ENCODE measurements at regions not wholly inside any gene's neighbourhood (a gene's known extent, or its start where the extent isn't known, plus 50 kb on each side); places are given as distances from the start of the nearest gene placed in this dataset.

GRCh38 chr13:105920370-105920769 is 615.1 kb downstream of the EFNB2 start:
- Histone ChIP-seq H3K4me3 (no peak overlapping the region), H3K36me3 (no peaks in the 10 kb centered on the region), H3K4me1 (no peaks in the 10 kb centered on the region), H3K27me3 (no peaks in the 10 kb centered on the region), H3K27ac (no peak overlapping the region), H3K9me3 (no peaks in the 10 kb centered on the region)
- 64 to 75% methylated on average over 4 of the region's 4 CpGs for WGBS, 2 donors (ENCODE audit: low coverage in 1 of 2)
- no peak for TF ChIP-seq POLR2A (IDR thresholded peaks at IDR 0.05)
- TF ChIP-seq, protein P1, sequence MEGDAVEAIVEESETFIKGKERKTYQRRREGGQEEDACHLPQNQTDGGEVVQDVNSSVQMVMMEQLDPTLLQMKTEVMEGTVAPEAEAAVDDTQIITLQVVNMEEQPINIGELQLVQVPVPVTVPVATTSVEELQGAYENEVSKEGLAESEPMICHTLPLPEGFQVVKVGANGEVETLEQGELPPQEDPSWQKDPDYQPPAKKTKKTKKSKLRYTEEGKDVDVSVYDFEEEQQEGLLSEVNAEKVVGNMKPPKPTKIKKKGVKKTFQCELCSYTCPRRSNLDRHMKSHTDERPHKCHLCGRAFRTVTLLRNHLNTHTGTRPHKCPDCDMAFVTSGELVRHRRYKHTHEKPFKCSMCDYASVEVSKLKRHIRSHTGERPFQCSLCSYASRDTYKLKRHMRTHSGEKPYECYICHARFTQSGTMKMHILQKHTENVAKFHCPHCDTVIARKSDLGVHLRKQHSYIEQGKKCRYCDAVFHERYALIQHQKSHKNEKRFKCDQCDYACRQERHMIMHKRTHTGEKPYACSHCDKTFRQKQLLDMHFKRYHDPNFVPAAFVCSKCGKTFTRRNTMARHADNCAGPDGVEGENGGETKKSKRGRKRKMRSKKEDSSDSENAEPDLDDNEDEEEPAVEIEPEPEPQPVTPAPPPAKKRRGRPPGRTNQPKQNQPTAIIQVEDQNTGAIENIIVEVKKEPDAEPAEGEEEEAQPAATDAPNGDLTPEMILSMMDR (IDR thresholded peaks at IDR 0.05) = no peak
- TF ChIP-seq POLR2AphosphoS5 (IDR thresholded peaks at IDR 0.05) = no peak
- no peak for TF ChIP-seq EP300 (IDR thresholded peaks at IDR 0.05)
- no peak for ATAC-seq

DNA sequence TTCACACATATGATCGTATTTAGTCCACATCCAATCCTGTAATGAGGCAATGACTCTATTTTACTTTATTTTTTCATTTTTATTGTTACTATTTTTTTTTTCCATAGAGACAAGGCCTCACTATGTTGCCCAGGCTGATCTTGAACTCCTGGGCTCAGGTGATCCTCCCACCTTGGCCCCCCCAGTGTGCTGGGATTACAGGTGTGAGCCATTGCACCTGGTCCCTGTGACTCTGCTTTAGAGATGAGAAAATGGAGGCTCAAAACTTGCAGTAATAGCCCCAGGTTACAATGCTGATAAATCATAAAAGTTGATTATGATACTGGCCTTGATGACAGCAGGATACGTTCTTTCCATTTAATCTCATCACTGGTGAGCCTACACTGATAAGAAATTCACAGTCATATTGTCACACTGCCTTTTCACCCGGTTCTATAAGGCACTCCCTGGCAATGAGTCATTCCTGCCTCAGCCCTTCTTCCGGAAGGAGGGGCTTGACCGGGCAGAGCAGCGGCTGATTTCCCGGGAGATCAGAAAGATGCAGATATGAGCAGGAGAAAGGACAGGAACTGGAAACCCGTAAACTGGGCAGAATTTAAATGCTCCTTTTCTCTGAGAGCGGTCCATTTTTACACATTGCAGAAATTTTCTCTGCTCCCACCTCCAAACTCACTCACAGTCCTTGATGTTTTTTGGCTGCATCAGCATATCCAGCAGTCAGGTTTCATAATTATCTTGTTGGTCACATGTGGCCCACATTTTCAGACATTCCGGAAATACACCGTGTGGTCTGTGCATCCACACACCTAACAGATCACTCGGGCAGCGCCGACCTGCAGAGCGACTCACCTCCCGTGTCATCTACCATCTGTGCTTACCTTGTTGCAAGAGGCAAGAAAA is 616.4 kb downstream of the EFNB2 start:
- 64 to 71% methylated on average over 12 to 13 of the region's 16 CpGs for WGBS, 2 donors (ENCODE audit: low coverage in 1 of 2)
- TF ChIP-seq POLR2AphosphoS5 (IDR thresholded peaks at IDR 0.05) = no peak
- TF ChIP-seq, protein P1 (IDR thresholded peaks at IDR 0.05) = no peak
- no peak for TF ChIP-seq POLR2A (IDR thresholded peaks at IDR 0.05)
- TF ChIP-seq EP300 (IDR thresholded peaks at IDR 0.05) = no peak
- no peaks in the 10 kb centered on the region for H3K36me3 ChIP-seq
- H3K4me3 ChIP-seq = no peak overlapping the region
- no peaks in the 10 kb centered on the region for H3K9me3 ChIP-seq
- H3K4me1 ChIP-seq = peaks cover 0 to 7% (median 0%) of the 10 kb centered on the region in 3 donors
- no peaks in the 10 kb centered on the region for H3K27me3 ChIP-seq
- no peak overlapping the region for H3K27ac ChIP-seq
- ATAC-seq = no peak

DNA sequence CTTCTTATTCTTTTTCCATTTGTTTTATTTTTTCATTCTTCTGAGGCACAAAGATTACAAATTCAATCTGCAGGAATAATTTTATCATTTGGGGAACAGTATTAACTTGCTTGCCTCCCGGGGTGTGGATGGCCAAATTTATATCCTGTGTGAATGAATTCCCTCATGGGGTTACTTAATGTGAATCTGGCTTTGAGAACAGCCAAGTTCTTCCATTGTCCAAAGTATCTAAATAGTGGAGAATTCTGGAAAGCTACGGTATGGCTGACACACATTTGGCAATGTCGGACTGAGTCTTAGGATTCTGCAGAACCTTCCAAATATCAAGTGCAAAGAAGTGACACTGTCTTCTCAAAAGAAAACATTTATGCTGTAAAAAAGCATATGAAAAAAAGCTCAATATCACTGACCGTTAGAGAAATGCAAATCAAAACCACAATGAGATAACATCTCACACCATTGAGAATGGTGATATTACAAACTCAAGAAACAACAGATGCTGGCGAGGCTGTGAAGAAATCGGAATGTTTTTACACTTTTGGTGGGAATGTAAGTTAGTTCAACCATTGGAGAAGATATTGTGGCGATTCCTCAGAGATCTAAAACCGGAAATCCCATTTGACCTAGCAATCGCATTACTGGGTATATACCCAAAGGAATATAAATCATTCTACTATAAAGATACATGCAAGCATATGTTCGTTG is 620.2 kb downstream of the EFNB2 start:
- WGBS, 2 donors (ENCODE audit: low coverage in 1 of 2) = 56 to 62% methylated on average over 9 to 10 of the region's 10 CpGs

DNA sequence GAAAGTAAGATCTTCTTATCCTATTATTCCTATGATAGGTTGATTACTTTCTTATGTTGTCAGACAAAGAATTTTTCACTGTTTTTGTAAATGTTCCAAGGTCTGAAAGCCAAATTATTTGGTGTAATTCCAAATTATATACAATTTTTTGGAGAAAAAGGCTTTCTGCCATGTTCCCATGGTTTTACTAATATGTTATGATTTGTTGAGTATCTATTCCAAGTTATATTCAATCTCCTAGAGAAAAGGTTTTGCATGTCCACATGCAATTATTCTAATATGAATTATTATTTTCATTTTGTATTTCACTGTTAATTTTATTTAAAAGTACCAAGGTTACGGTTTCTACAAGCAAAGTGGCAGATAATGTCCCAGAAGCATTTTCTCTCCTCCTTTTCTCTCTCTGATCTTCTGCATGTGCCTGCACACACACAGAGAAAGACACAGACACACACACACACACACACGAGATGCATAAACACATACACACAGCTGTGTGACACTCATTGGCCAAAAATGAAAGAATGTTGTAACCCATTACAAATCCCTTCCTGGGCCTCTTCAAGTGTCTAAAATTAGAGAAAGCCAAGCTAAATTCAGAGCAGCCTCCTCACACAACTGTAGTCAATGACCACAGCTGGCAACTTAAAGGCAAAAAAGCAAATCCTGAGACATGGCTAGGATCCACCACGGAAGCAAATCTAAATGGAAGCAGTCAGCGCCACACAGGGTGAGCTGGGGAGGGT is 621.0 kb downstream of the EFNB2 start:
- no peak overlapping the region for H3K4me3 ChIP-seq
- H3K4me1 ChIP-seq = peaks cover 0 to 7% (median 0%) of the 10 kb centered on the region in 3 donors
- no peak for ATAC-seq
- TF ChIP-seq, protein P1 (IDR thresholded peaks at IDR 0.05) = no peak
- TF ChIP-seq POLR2A (IDR thresholded peaks at IDR 0.05) (no peak), POLR2AphosphoS5 (IDR thresholded peaks at IDR 0.05) (no peak), EP300 (IDR thresholded peaks at IDR 0.05) (no peak)
- no peak overlapping the region for H3K27ac ChIP-seq
- H3K9me3 ChIP-seq = no peaks in the 10 kb centered on the region
- H3K36me3 ChIP-seq = no peaks in the 10 kb centered on the region
- H3K27me3 ChIP-seq = no peaks in the 10 kb centered on the region
- 24 to 41% methylated on average over 3 of the region's 4 CpGs for WGBS, 2 donors (ENCODE audit: low coverage in 1 of 2)

More for the DNA sequence above, 620.2 kb downstream of the EFNB2 start:
- Histone ChIP-seq H3K36me3 (no peaks in the 10 kb centered on the region), H3K4me3 (no peak overlapping the region), H3K27ac (no peak overlapping the region), H3K27me3 (no peaks in the 10 kb centered on the region), H3K9me3 (no peaks in the 10 kb centered on the region), H3K4me1 (peaks cover 0 to 7% (median 0%) of the 10 kb centered on the region in 3 donors)
- TF ChIP-seq POLR2AphosphoS5 (IDR thresholded peaks at IDR 0.05) (no peak), EP300 (IDR thresholded peaks at IDR 0.05) (no peak), POLR2A (IDR thresholded peaks at IDR 0.05) (no peak)
- TF ChIP-seq, protein P1 (IDR thresholded peaks at IDR 0.05) = no peak
- ATAC-seq = no peak

Data from gastroesophageal sphincter (tissue), 4 donors.